ENCODE measurements at regions not wholly inside any gene's neighbourhood (a gene's known extent, or its start where the extent isn't known, plus 50 kb on each side); places are given as distances from the start of the nearest gene placed in this dataset.

GRCh38 chr15:96538491-96538890, 208.0 kb downstream of the NR2F2 start:
- DNase-seq = no peak

- no peak for DNase-seq
Measured at GRCh38 chr15:96540283-96540682, 209.8 kb downstream of the NR2F2 start.

GRCh38 chr15:96542130-96542770, 211.8 kb downstream of the NR2F2 start:
- no peak for DNase-seq

- DNase-seq = no peak
Measured at GRCh38 chr15:96544162-96544756, 213.8 kb downstream of the NR2F2 start.

GRCh38 chr15:96549136-96549535, 218.6 kb downstream of the NR2F2 start:
- no peak for DNase-seq

- DNase-seq = no peak
Measured at GRCh38 chr15:96551196-96551595, 220.7 kb downstream of the NR2F2 start.

GRCh38 chr15:96551722-96552121, 221.2 kb downstream of the NR2F2 start:
- no peak for DNase-seq

- DNase-seq = no peak
Measured at GRCh38 chr15:96553006-96553405, 222.5 kb downstream of the NR2F2 start.

GRCh38 chr15:96553451-96553850, 223.0 kb downstream of the NR2F2 start:
- no peak for DNase-seq

- DNase-seq = no peak
Measured at GRCh38 chr15:96553931-96554330, 223.4 kb downstream of the NR2F2 start.

GRCh38 chr15:96554541-96554940, 224.0 kb downstream of the NR2F2 start:
- no peak for DNase-seq

GRCh38 chr15:96559087-96559486, 228.6 kb downstream of the NR2F2 start:
- DNase-seq = no peak

GRCh38 chr15:96559631-96560030, 229.1 kb downstream of the NR2F2 start:
- no peak for DNase-seq

- no peak for DNase-seq
Measured at GRCh38 chr15:96560246-96560895, 229.9 kb downstream of the NR2F2 start.

- no peak for DNase-seq
Measured at GRCh38 chr15:96561593-96561992, 231.1 kb downstream of the NR2F2 start.

- DNase-seq = no peak
Measured at GRCh38 chr15:96564546-96564945, 234.0 kb downstream of the NR2F2 start.

GRCh38 chr15:96565266-96565665, 234.8 kb downstream of the NR2F2 start:
- DNase-seq = no peak

GRCh38 chr15:96574782-96575181, 244.3 kb downstream of the NR2F2 start:
- no peak for DNase-seq

- no peak for DNase-seq
Measured at GRCh38 chr15:96576596-96576995, 246.1 kb downstream of the NR2F2 start.

GRCh38 chr15:96578393-96578792, 247.9 kb downstream of the NR2F2 start:
- no peak for DNase-seq

- no peak for DNase-seq
Measured at GRCh38 chr15:96581371-96581770, 250.9 kb downstream of the NR2F2 start.

GRCh38 chr15:96582473-96582872, 252.0 kb downstream of the NR2F2 start:
- DNase-seq = peak; percentile 18

GRCh38 chr15:96583671-96584070, 253.2 kb downstream of the NR2F2 start:
- DNase-seq = no peak
